Embryonic facial prominence (tissue), 1 donor: ENCODE measurements at regions not wholly inside any gene's neighbourhood (a gene's known extent, or its start where the extent isn't known, plus 50 kb on each side); places are given as distances from the start of the nearest gene placed in this dataset.

Source experiments
- DNase-seq: peaks from one replicate; pipeline ENCODE4 v3.0.0-alpha.2; 2016; ENCODE audit errors: extremely low spot score

GRCh38 chr13:53499576-53500133, 471.0 kb downstream of the OLFM4 start:
- DNase-seq: no peak

GRCh38 chr13:53501387-53501786, 472.8 kb downstream of the OLFM4 start:
- no peak for DNase-seq

GRCh38 chr13:53507741-53508140, 479.1 kb downstream of the OLFM4 start:
- DNase-seq: no peak

GRCh38 chr13:53512635-53513034, 484.0 kb downstream of the OLFM4 start:
- no peak for DNase-seq

GRCh38 chr13:53513226-53513625, 484.6 kb downstream of the OLFM4 start:
- no peak for DNase-seq

- no peak for DNase-seq
These were observed 491.5 kb downstream of the OLFM4 start for GRCh38 chr13:53520132-53520531.

GRCh38 chr13:53522034-53522433, 493.4 kb downstream of the OLFM4 start:
- DNase-seq: no peak

- DNase-seq: no peak
These were observed 509.0 kb downstream of the OLFM4 start for GRCh38 chr13:53537586-53537985.

- no peak for DNase-seq
These were observed 516.8 kb downstream of the OLFM4 start for GRCh38 chr13:53545340-53545941.

GRCh38 chr13:53560556-53560955, 531.9 kb downstream of the OLFM4 start:
- peak; percentile 32 for DNase-seq

GRCh38 chr13:53562419-53562818, 533.8 kb downstream of the OLFM4 start:
- DNase-seq: no peak

GRCh38 chr13:53568491-53568890, 539.9 kb downstream of the OLFM4 start:
- no peak for DNase-seq

- DNase-seq: no peak
These were observed 540.8 kb downstream of the OLFM4 start for GRCh38 chr13:53569453-53569852.

GRCh38 chr13:53601113-53601512, 572.5 kb downstream of the OLFM4 start:
- no peak for DNase-seq

- DNase-seq: no peak
These were observed 576.7 kb downstream of the OLFM4 start for GRCh38 chr13:53605326-53605725.

GRCh38 chr13:53612200-53612599, 583.6 kb downstream of the OLFM4 start:
- no peak for DNase-seq

GRCh38 chr13:53622456-53622855, 593.8 kb downstream of the OLFM4 start:
- no peak for DNase-seq

- no peak for DNase-seq
These were observed 594.5 kb downstream of the OLFM4 start for GRCh38 chr13:53623146-53623545.

GRCh38 chr13:53631511-53631910, 602.9 kb downstream of the OLFM4 start:
- DNase-seq: no peak

GRCh38 chr13:53638040-53638439, 609.4 kb downstream of the OLFM4 start:
- no peak for DNase-seq

GRCh38 chr13:53642306-53642705, 613.7 kb downstream of the OLFM4 start:
- no peak for DNase-seq

GRCh38 chr13:53648673-53649072, 620.1 kb downstream of the OLFM4 start:
- DNase-seq: no peak

- DNase-seq: no peak
These were observed 643.4 kb downstream of the OLFM4 start for GRCh38 chr13:53672005-53672404.

- DNase-seq: no peak
These were observed 654.5 kb downstream of the OLFM4 start for GRCh38 chr13:53683146-53683545.
